HCT116 (cell line): ENCODE measurements at regions not wholly inside any gene's neighbourhood (a gene's known extent, or its start where the extent isn't known, plus 50 kb on each side); places are given as distances from the start of the nearest gene placed in this dataset.

Source experiments
- ATAC-seq: fragments of 200-7000 bp; cut with Tn5 transposase; 2 replicates; pipeline ENCODE4 v1.9.1; 2020; ENCODE audit warnings: mild to moderate bottlenecking, moderate library complexity
- BruUV-seq: library from RNA; stranded (reverse); fragments of 400-500 nt; replicated peaks from 2 replicates; lab custom pipeline; 2021; lab: Mats Ljungman, UMichigan
- CTCF ChIA-PET: fragments of 300-600 bp; sonication (Branson Sonifier 250); formaldehyde crosslinking; loops from one replicate; lab custom pipeline; 2021; ENCODE audit warnings: antibody characterized with exemption; lab: Charles Lee
- POLR2A ChIA-PET: fragments of 300-600, 350-600 bp; sonication (Branson Sonifier 250); formaldehyde crosslinking; loops from one replicate; lab custom pipeline; 2021; ENCODE audit warnings: antibody characterized with exemption; lab: Charles Lee
- RAD21 ChIA-PET, 2 experiments: fragments of 300-600 bp; sonication (Branson Sonifier 250); formaldehyde crosslinking; loops; one replicate each; lab custom pipeline; 2023; ENCODE audit warnings: low total read pairs in 2 of 2; ENCODE audit not compliant: uncharacterized antibody in 2 of 2, unreplicated experiment in 2 of 2, low non-redundant PET in 1 of 2; lab: Charles Lee
- DNase-seq: peaks from one replicate; pipeline ENCODE4 v3.0.0-alpha.2; 2010; ENCODE audit warnings: low read depth, low spot score
- H2AFZ ChIP-seq: fragments of 200-600 bp; shearing (Covaris generic), sonication (generic); 2 replicates; pipeline ENCODE4 v1.6.1; 2017; ENCODE audit warnings: low read depth, mixed run types, mixed read lengths, antibody characterized with exemption, low read length; ENCODE audit not compliant: poor library complexity, severe bottlenecking
- H3K27ac ChIP-seq: 2 replicates; pipeline ENCODE4 v1.5.1; 2012; ENCODE audit warnings: low read depth, low read length
- H3K27me3 ChIP-seq: fragments of 200-600 bp; sonication (generic); 2 replicates; pipeline ENCODE4 v1.6.1; 2016; ENCODE audit warnings: mixed run types, low read length, mixed read lengths; ENCODE audit not compliant: insufficient read depth
- H3K36me3 ChIP-seq, 2 experiments: fragments of 200-500 bp in 1 of 2; fragments of 200-600 bp in 1 of 2; sonication (Bioruptor generic) in 1 of 2; sonication (generic) in 1 of 2; 2 replicates each; pipeline versions ENCODE4 v1.5.1 to v1.6.1; 2014 to 2016; ENCODE audit warnings: low read length in 2 of 2, inconsistent platforms in 1 of 2, mixed read lengths in 1 of 2, mixed run types in 1 of 2; ENCODE audit not compliant: insufficient read depth in 2 of 2, control insufficient read depth in 1 of 2
- H3K4me1 ChIP-seq, 2 experiments: fragments of 200-600 bp in 1 of 2; sonication (generic) in 1 of 2; 2 replicates each; pipeline versions ENCODE4 v1.5.1 to v1.6.1; 2012 to 2017; ENCODE audit warnings: low read length in 2 of 2, inconsistent platforms in 1 of 2, mild to moderate bottlenecking in 1 of 2, mixed read lengths in 1 of 2, mixed run types in 1 of 2, moderate library complexity in 1 of 2; ENCODE audit not compliant: insufficient read depth in 2 of 2, control insufficient read depth in 1 of 2
- H3K4me2 ChIP-seq: fragments of 200-600 bp; sonication (generic); 2 replicates; pipeline ENCODE4 v1.6.1; 2017; ENCODE audit warnings: mixed run types, low read length, mixed read lengths
- H3K4me3 ChIP-seq, 2 experiments: fragments of 200-600 bp in 1 of 2; sonication (generic) in 1 of 2; replicated peaks in 1 of 2; 2 replicates each; pipeline ENCODE4 v1.5.1; 2011 to 2016; ENCODE audit warnings: low read length in 2 of 2, control low read depth in 1 of 2, low read depth in 1 of 2, mild to moderate bottlenecking in 1 of 2, mixed read lengths in 1 of 2, mixed run types in 1 of 2
- H3K79me2 ChIP-seq: fragments of 200-600 bp; sonication (generic); 2 replicates; pipeline ENCODE4 v1.6.1; 2017; ENCODE audit warnings: mild to moderate bottlenecking, mixed run types, low read length, moderate library complexity, mixed read lengths; ENCODE audit not compliant: insufficient read depth
- H3K9ac ChIP-seq: fragments of 200-600 bp; sonication (generic); 2 replicates; pipeline ENCODE4 v1.6.1; 2016; ENCODE audit warnings: low read length, mixed read lengths
- H3K9me2 ChIP-seq: fragments of 200-600 bp; sonication (generic), shearing (Covaris generic); 2 replicates; pipeline ENCODE4 v1.6.1; 2017; ENCODE audit warnings: mixed run types, mild to moderate bottlenecking, moderate library complexity; ENCODE audit not compliant: insufficient read depth
- H3K9me3 ChIP-seq, 2 experiments: fragments of 200-500 bp in 1 of 2; fragments of 200-600 bp in 1 of 2; sonication (Bioruptor generic) in 1 of 2; sonication (generic) in 1 of 2; 2 replicates each; pipeline ENCODE4 v1.6.1; 2014 to 2017; ENCODE audit warnings: low read length in 2 of 2, mixed read lengths in 2 of 2, inconsistent platforms in 1 of 2, low read depth in 1 of 2, mild to moderate bottlenecking in 1 of 2, mixed run types in 1 of 2, moderate library complexity in 1 of 2; ENCODE audit not compliant: control insufficient read depth in 1 of 2, insufficient read depth in 1 of 2
- H4K20me1 ChIP-seq: fragments of 200-600 bp; sonication (generic), shearing (Covaris generic); 2 replicates; pipeline ENCODE4 v1.6.1; 2017; ENCODE audit warnings: mixed run types, mild to moderate bottlenecking, moderate library complexity; ENCODE audit not compliant: insufficient read depth
- CBX3 ChIP-seq: IDR thresholded peaks from 2 replicates; pipeline ENCODE4 v1.6.1; 2012; ENCODE audit warnings: low read depth
- CEBPB ChIP-seq: IDR thresholded peaks from 2 replicates; pipeline ENCODE4 v1.6.1; 2012; ENCODE audit warnings: low read depth
- EGR1 ChIP-seq: IDR thresholded peaks from 2 replicates; pipeline ENCODE4 v1.6.1; 2012; ENCODE audit warnings: low read depth
- ELF1 ChIP-seq: IDR thresholded peaks from 2 replicates; pipeline ENCODE4 v1.6.1; 2012; ENCODE audit warnings: low read depth, borderline replicate concordance
- EZH2 ChIP-seq: fragments of 200-600 bp; sonication (generic); IDR thresholded peaks from 2 replicates; pipeline ENCODE4 v1.6.1; 2017; ENCODE audit warnings: antibody characterized with exemption, mixed run types
- EZH2phosphoT487 ChIP-seq: fragments of 200-600 bp; IDR thresholded peaks from 2 replicates; pipeline ENCODE4 v1.6.1; 2018; ENCODE audit warnings: antibody characterized with exemption, borderline replicate concordance
- FOSL1 ChIP-seq: IDR thresholded peaks from 2 replicates; pipeline ENCODE4 v1.6.1; 2012; ENCODE audit warnings: low read depth
- JUND ChIP-seq: IDR thresholded peaks from 2 replicates; pipeline ENCODE4 v1.6.1; 2012
- POLR2AphosphoS5 ChIP-seq: IDR thresholded peaks from 2 replicates; pipeline ENCODE4 v1.6.1; 2011; ENCODE audit warnings: mild to moderate bottlenecking, low read depth, low read length, moderate library complexity
- RAD21 ChIP-seq: IDR thresholded peaks from 2 replicates; pipeline ENCODE4 v1.6.1; 2012; ENCODE audit warnings: low read depth, mild to moderate bottlenecking
- SRF ChIP-seq: IDR thresholded peaks from 2 replicates; pipeline ENCODE4 v1.6.1; 2012; ENCODE audit warnings: low read depth
- TCF7L2 ChIP-seq: IDR thresholded peaks from 2 replicates; pipeline ENCODE4 v1.7.0; 2011; ENCODE audit warnings: borderline replicate concordance, inconsistent platforms; ENCODE audit not compliant: insufficient read depth, insufficient read length; ENCODE audit errors: extremely low read depth
- YY1 ChIP-seq: IDR thresholded peaks from 2 replicates; pipeline ENCODE4 v1.6.1; 2011; ENCODE audit warnings: low read length, low read depth, moderate library complexity, mild to moderate bottlenecking; ENCODE audit not compliant: insufficient replicate concordance; ENCODE audit errors: extremely low read depth
- intact Hi-C: fragments of 100-400 bp; cut with micrococcal nuclease; formaldehyde crosslinking; loops from 2 replicates; pipeline ENCODE4 v1.10.0; 2022
- TF ChIP-seq, protein P1 (sequence below): IDR thresholded peaks from 2 replicates; pipeline ENCODE4 v1.6.1; 2012; ENCODE audit warnings: low read depth
- TF ChIP-seq, protein P2 (sequence below): IDR thresholded peaks from 2 replicates; pipeline ENCODE4 v1.6.1; 2012
- TF ChIP-seq, protein P3 (sequence below): IDR thresholded peaks from 2 replicates; pipeline ENCODE4 v1.6.1; 2012
- TF ChIP-seq, protein P4 (sequence below), 3 experiments: fragments of 200-600 bp in 1 of 3; sonication (generic) in 1 of 3; IDR thresholded peaks in 2 of 3; conservative IDR thresholded peaks in 1 of 3; 2 replicates each; pipeline ENCODE4 v1.5.1; 2012 to 2017; ENCODE audit warnings: low read depth in 2 of 3, low read length in 2 of 3, antibody characterized with exemption in 1 of 3, borderline replicate concordance in 1 of 3, control low read depth in 1 of 3, mild to moderate bottlenecking in 1 of 3, mixed read lengths in 1 of 3, mixed run types in 1 of 3, moderate library complexity in 1 of 3; ENCODE audit not compliant: insufficient read depth in 1 of 3

DNA sequence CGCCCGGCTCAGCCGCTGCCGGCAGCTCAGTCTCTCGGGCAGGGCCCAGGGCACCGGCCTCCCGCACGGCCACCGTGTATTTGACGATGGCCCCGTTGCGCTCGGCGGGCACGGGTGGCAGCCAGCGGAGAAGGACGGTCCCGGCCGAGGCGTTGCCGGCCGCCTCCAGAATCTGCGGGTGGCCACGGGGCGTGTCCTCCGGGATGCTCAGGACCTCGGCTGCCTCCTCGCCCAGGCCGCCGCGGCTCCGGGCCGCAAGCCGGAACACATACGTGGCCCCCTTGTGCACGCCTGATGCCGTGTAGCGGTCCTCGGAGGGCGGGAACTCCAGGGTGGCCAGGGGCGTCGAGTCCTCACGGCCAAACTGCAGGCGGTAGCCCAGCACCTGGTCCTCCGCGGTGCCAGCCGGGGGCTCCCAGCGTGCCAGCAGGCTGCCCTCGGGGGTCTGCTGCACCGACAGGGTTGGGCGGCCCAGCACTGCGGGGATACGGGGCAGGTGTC lies 117.7 kb downstream of the PTPRS start:
- H3K4me3 ChIP-seq: no peak overlapping the region

DNA sequence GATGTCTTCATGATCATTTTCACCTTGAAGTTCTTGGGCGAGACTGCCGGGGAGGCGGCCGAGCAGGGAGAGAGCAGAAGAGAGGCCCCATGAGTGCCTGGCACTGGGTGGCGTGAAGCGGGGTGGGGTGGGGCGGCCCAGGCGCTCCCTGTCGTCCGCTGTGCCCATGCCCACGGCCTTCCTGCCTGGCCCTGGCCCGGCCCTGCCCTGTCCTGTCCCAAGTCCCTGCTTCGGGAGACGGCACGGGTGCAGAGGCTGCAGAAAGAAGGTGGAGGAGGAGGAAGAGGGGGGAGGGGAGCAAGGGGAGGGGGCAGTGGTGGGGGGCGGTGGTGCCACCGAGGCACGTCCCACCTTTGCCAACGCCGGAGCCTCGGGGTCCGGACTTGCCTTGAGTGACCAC lies 118.4 kb downstream of the PTPRS start:
- DNase-seq: no peak
- Histone ChIP-seq H3K27ac (no peak overlapping the region), H3K79me2 (no peaks in the 10 kb centered on the region), H3K9me3 (no peaks in the 10 kb centered on the region), H3K9me2 (no peaks in the 10 kb centered on the region), H3K36me3 (peaks cover 15 to 18% of the 10 kb centered on the region in 2 experiments; a peak in 3 of 4 replicates), H3K27me3 (no peaks in the 10 kb centered on the region), H2AFZ (no peak overlapping the region), H3K4me2 (no peak overlapping the region), H3K4me3 (no peak overlapping the region), H4K20me1 (no peaks in the 10 kb centered on the region), H3K9ac (no peak overlapping the region), H3K4me1 (no peaks in the 10 kb centered on the region)
- no TSS peak for BruUV-seq
- ChIA-PET POLR2A (no interaction called here), CTCF (no interaction called here), RAD21 (no interaction called here)
- TF ChIP-seq, protein P1, sequence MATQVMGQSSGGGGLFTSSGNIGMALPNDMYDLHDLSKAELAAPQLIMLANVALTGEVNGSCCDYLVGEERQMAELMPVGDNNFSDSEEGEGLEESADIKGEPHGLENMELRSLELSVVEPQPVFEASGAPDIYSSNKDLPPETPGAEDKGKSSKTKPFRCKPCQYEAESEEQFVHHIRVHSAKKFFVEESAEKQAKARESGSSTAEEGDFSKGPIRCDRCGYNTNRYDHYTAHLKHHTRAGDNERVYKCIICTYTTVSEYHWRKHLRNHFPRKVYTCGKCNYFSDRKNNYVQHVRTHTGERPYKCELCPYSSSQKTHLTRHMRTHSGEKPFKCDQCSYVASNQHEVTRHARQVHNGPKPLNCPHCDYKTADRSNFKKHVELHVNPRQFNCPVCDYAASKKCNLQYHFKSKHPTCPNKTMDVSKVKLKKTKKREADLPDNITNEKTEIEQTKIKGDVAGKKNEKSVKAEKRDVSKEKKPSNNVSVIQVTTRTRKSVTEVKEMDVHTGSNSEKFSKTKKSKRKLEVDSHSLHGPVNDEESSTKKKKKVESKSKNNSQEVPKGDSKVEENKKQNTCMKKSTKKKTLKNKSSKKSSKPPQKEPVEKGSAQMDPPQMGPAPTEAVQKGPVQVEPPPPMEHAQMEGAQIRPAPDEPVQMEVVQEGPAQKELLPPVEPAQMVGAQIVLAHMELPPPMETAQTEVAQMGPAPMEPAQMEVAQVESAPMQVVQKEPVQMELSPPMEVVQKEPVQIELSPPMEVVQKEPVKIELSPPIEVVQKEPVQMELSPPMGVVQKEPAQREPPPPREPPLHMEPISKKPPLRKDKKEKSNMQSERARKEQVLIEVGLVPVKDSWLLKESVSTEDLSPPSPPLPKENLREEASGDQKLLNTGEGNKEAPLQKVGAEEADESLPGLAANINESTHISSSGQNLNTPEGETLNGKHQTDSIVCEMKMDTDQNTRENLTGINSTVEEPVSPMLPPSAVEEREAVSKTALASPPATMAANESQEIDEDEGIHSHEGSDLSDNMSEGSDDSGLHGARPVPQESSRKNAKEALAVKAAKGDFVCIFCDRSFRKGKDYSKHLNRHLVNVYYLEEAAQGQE: no peak
- TF ChIP-seq CBX3 (no peak), YY1 (no peak), EZH2 (no peak), JUND (no peak), RAD21 (no peak), POLR2AphosphoS5 (no peak), ELF1 (no peak), EZH2phosphoT487 (no peak), FOSL1 (no peak), SRF (no peak), TCF7L2 (no peak)
- TF ChIP-seq, protein P2, sequence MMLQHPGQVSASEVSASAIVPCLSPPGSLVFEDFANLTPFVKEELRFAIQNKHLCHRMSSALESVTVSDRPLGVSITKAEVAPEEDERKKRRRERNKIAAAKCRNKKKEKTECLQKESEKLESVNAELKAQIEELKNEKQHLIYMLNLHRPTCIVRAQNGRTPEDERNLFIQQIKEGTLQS: no peak
- TF ChIP-seq, protein P3, sequence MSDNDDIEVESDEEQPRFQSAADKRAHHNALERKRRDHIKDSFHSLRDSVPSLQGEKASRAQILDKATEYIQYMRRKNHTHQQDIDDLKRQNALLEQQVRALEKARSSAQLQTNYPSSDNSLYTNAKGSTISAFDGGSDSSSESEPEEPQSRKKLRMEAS: no peak
- TF ChIP-seq, protein P4, sequence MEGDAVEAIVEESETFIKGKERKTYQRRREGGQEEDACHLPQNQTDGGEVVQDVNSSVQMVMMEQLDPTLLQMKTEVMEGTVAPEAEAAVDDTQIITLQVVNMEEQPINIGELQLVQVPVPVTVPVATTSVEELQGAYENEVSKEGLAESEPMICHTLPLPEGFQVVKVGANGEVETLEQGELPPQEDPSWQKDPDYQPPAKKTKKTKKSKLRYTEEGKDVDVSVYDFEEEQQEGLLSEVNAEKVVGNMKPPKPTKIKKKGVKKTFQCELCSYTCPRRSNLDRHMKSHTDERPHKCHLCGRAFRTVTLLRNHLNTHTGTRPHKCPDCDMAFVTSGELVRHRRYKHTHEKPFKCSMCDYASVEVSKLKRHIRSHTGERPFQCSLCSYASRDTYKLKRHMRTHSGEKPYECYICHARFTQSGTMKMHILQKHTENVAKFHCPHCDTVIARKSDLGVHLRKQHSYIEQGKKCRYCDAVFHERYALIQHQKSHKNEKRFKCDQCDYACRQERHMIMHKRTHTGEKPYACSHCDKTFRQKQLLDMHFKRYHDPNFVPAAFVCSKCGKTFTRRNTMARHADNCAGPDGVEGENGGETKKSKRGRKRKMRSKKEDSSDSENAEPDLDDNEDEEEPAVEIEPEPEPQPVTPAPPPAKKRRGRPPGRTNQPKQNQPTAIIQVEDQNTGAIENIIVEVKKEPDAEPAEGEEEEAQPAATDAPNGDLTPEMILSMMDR (IDR thresholded peaks at IDR 0.05 in 2 of 3, conservative IDR thresholded peaks at IDR 0.05 in 1 of 3; ENCODE audit: borderline replicate concordance in 1 of 3, insufficient read depth in 1 of 3, low read depth in 2 of 3, low read length in 2 of 3): no peak
- intact Hi-C loops: no loop called here
- ATAC-seq: no peak

More for the DNA sequence above, 117.7 kb downstream of the PTPRS start:
- H4K20me1 ChIP-seq: no peaks in the 10 kb centered on the region
- POLR2A ChIA-PET: no interaction called here
- H3K4me2 ChIP-seq: no peak overlapping the region
- no peak for TF ChIP-seq CEBPB
- TF ChIP-seq EGR1: no peak
- DNase-seq (no peak), ATAC-seq (no peak)
- no peak overlapping the region for H3K9ac ChIP-seq
- intact Hi-C loops: no loop called here
- no peaks in the 10 kb centered on the region for H3K9me2 ChIP-seq
- no peak overlapping the region for H3K27ac ChIP-seq
- RAD21 ChIA-PET: no interaction called here
- H3K36me3 ChIP-seq: peaks cover 13% of the 10 kb centered on the region in 2 experiments; a peak in 3 of 4 replicates
- CTCF ChIA-PET: no interaction called here
- no peaks in the 10 kb centered on the region for H3K9me3 ChIP-seq
- BruUV-seq: no TSS peak
- H3K4me1 ChIP-seq: no peaks in the 10 kb centered on the region
- H3K79me2 ChIP-seq: no peaks in the 10 kb centered on the region
- H2AFZ ChIP-seq: no peak overlapping the region
- H3K27me3 ChIP-seq: no peaks in the 10 kb centered on the region
